ENCODE measurements at regions not wholly inside any gene's neighbourhood (a gene's known extent, or its start where the extent isn't known, plus 50 kb on each side); places are given as distances from the start of the nearest gene placed in this dataset.

GRCh38 chr3:72237679-72238009 is 452.7 kb upstream of the PROK2 start:
- in situ Hi-C loops (cut with MboI; ENCODE audit: low sequenced_read_pairs in 4 of 4), result no loop called here
- TF ChIP-seq CTCF (IDR thresholded peaks at IDR 0.05 in 4 of 5, conservative IDR thresholded peaks at IDR 0.05 in 1 of 5), result no peak
- TF ChIP-seq POLR2A (IDR thresholded peaks at IDR 0.05), result no peak
- DNase-seq, result no peak
- H3K27ac ChIP-seq, result no peak overlapping the region
- ATAC-seq, result no peak
- H3K36me3 ChIP-seq, result no peaks in the 10 kb centered on the region
- no peaks in the 10 kb centered on the region for H3K27me3 ChIP-seq
- no peaks in the 10 kb centered on the region for H3K9me3 ChIP-seq
- intact Hi-C loops (cut with DNase I; ENCODE audit: low total_unique reads), result loop anchor here (10.0 kb wide), 1 partner anchor 103 kb away; no protein-coding TSS in a partner anchor
- peaks cover 12 to 13% of the 10 kb centered on the region in 2 donors for H3K4me1 ChIP-seq
- H3K4me3 ChIP-seq, result no peak overlapping the region

GRCh38 chr3:72234391-72234790 is 449.4 kb upstream of the PROK2 start:
- in situ Hi-C loops (cut with MboI; ENCODE audit: low sequenced_read_pairs in 4 of 4) (no loop called here), intact Hi-C loops (cut with DNase I; ENCODE audit: low total_unique reads) (loop anchor here (10.0 kb wide), 1 partner anchor 100 kb away; no protein-coding TSS in a partner anchor)
- peak overlapping the region in 1 of 4 donors; percentile 29 for H3K27ac ChIP-seq
- no peaks in the 10 kb centered on the region for H3K36me3 ChIP-seq
- no peaks in the 10 kb centered on the region for H3K9me3 ChIP-seq
- peak; percentile 96 to 98 for ATAC-seq
- H3K27me3 ChIP-seq, result no peaks in the 10 kb centered on the region
- no peak overlapping the region for H3K4me3 ChIP-seq
- TF ChIP-seq POLR2A (IDR thresholded peaks at IDR 0.05) (no peak), CTCF (IDR thresholded peaks at IDR 0.05 in 4 of 5, conservative IDR thresholded peaks at IDR 0.05 in 1 of 5) (no peak)
- H3K4me1 ChIP-seq, result peaks cover 13 to 16% of the 10 kb centered on the region in 2 donors
- DNase-seq, result peak; percentile 57 to 79

GRCh38 chr3:72233571-72233970 is 448.6 kb upstream of the PROK2 start:
- H3K27me3 ChIP-seq, result no peaks in the 10 kb centered on the region
- TF ChIP-seq CTCF (IDR thresholded peaks at IDR 0.05 in 4 of 5, conservative IDR thresholded peaks at IDR 0.05 in 1 of 5) (no peak), POLR2A (IDR thresholded peaks at IDR 0.05) (no peak)
- H3K27ac ChIP-seq, result no peak overlapping the region
- no peaks in the 10 kb centered on the region for H3K9me3 ChIP-seq
- H3K36me3 ChIP-seq, result no peaks in the 10 kb centered on the region
- no peak for DNase-seq
- intact Hi-C loops (cut with DNase I; ENCODE audit: low total_unique reads) (loop anchor here (10.0 kb wide), 1 partner anchor 99 kb away; no protein-coding TSS in a partner anchor), in situ Hi-C loops (cut with MboI; ENCODE audit: low sequenced_read_pairs in 4 of 4) (no loop called here)
- no peak for ATAC-seq
- peaks cover 13 to 16% of the 10 kb centered on the region in 2 donors for H3K4me1 ChIP-seq
- H3K4me3 ChIP-seq, result no peak overlapping the region

- H3K4me3 ChIP-seq, result no peak overlapping the region
- in situ Hi-C loops (cut with MboI; ENCODE audit: low sequenced_read_pairs in 4 of 4) (no loop called here), intact Hi-C loops (cut with DNase I; ENCODE audit: low total_unique reads) (loop anchor here (10.0 kb wide), 1 partner anchor 98 kb away; no protein-coding TSS in a partner anchor)
- DNase-seq, result no peak
- H3K27me3 ChIP-seq, result no peaks in the 10 kb centered on the region
- H3K9me3 ChIP-seq, result no peaks in the 10 kb centered on the region
- H3K36me3 ChIP-seq, result no peaks in the 10 kb centered on the region
- no peak overlapping the region for H3K27ac ChIP-seq
- H3K4me1 ChIP-seq, result peaks cover 13 to 16% of the 10 kb centered on the region in 2 donors
- TF ChIP-seq POLR2A (IDR thresholded peaks at IDR 0.05), result no peak
- no peak for TF ChIP-seq CTCF (IDR thresholded peaks at IDR 0.05 in 4 of 5, conservative IDR thresholded peaks at IDR 0.05 in 1 of 5)
- no peak for ATAC-seq
Observed at GRCh38 chr3:72232777-72233176, 447.8 kb upstream of the PROK2 start.

GRCh38 chr3:72232331-72232730 is 447.4 kb upstream of the PROK2 start:
- Histone ChIP-seq H3K27me3 (no peaks in the 10 kb centered on the region), H3K9me3 (no peaks in the 10 kb centered on the region), H3K4me1 (peaks cover 13 to 16% of the 10 kb centered on the region in 2 donors), H3K36me3 (no peaks in the 10 kb centered on the region), H3K4me3 (no peak overlapping the region), H3K27ac (no peak overlapping the region)
- intact Hi-C loops (cut with DNase I; ENCODE audit: low total_unique reads), result loop anchor here (10.0 kb wide), 1 partner anchor 98 kb away; no protein-coding TSS in a partner anchor
- no peak for DNase-seq
- TF ChIP-seq CTCF (IDR thresholded peaks at IDR 0.05 in 4 of 5, conservative IDR thresholded peaks at IDR 0.05 in 1 of 5) (no peak), POLR2A (IDR thresholded peaks at IDR 0.05) (no peak)
- in situ Hi-C loops (cut with MboI; ENCODE audit: low sequenced_read_pairs in 4 of 4), result no loop called here
- ATAC-seq, result no peak

Data from gastrocnemius medialis (tissue), 4 donors.